PC-3 (cell line): ENCODE measurements at regions not wholly inside any gene's neighbourhood (a gene's known extent, or its start where the extent isn't known, plus 50 kb on each side); places are given as distances from the start of the nearest gene placed in this dataset.

ENCODE experiments used
- ATAC-seq: fragments of 200-7000 bp; cut with Tn5 transposase; 2 replicates; pipeline ENCODE4 v1.9.1; 2020; ENCODE audit warnings: mild to moderate bottlenecking, moderate library complexity
- BruUV-seq: library from RNA; stranded (reverse); fragments of 400-500 nt; replicated peaks from 2 replicates; lab custom pipeline; 2021; lab: Mats Ljungman, UMichigan
- CTCF ChIA-PET: fragments of 300-600 bp; sonication (Branson Sonifier 250); formaldehyde crosslinking; loops from one replicate; lab custom pipeline; 2022; ENCODE audit warnings: antibody characterized with exemption; lab: Charles Lee
- POLR2A ChIA-PET: fragments of 300-600 bp; sonication (Branson Sonifier 250); formaldehyde crosslinking; loops from one replicate; lab custom pipeline; 2022; ENCODE audit warnings: antibody characterized with exemption; ENCODE audit not compliant: unreplicated experiment; lab: Charles Lee
- DNase-seq: peaks from one replicate; pipeline ENCODE4 v3.0.0-alpha.2; 2015
- H2AFZ ChIP-seq: fragments of 300-600 bp; sonication (generic); 2 replicates; pipeline ENCODE4 v1.6.0; 2016; ENCODE audit warnings: antibody characterized with exemption, low read length
- H3F3A ChIP-seq: fragments of 300-600 bp; sonication (generic); one replicate; pipeline ENCODE4 v1.6.0; 2017; ENCODE audit warnings: antibody characterized with exemption, low read length, control low read depth, mild to moderate bottlenecking; ENCODE audit not compliant: unreplicated experiment
- H3K27ac ChIP-seq: fragments of 300-600 bp; sonication (generic); 2 replicates; pipeline ENCODE4 v1.5.1; 2016; ENCODE audit warnings: mild to moderate bottlenecking, low read length
- H3K27me3 ChIP-seq: fragments of 300-600 bp; sonication (generic); 2 replicates; pipeline ENCODE4 v1.6.1; 2016; ENCODE audit warnings: low read length, mixed read lengths
- H3K36me3 ChIP-seq: fragments of 300-600 bp; sonication (generic); 2 replicates; pipeline ENCODE4 v1.6.1; 2016; ENCODE audit warnings: low read depth, mixed run types, low read length, mixed read lengths
- H3K4me1 ChIP-seq: fragments of 300-600 bp; sonication (generic); 2 replicates; pipeline ENCODE4 v1.5.1; 2016; ENCODE audit warnings: low read length; ENCODE audit not compliant: insufficient read depth
- H3K4me2 ChIP-seq: fragments of 300-600 bp; sonication (generic); 2 replicates; pipeline ENCODE4 v1.6.0; 2016; ENCODE audit warnings: low read length
- H3K4me3 ChIP-seq: fragments of 300-600 bp; sonication (generic); 2 replicates; pipeline ENCODE4 v1.5.1; 2016; ENCODE audit warnings: mild to moderate bottlenecking, low read length, mixed read lengths
- H3K79me2 ChIP-seq: fragments of 300-600 bp; sonication (generic); 2 replicates; pipeline ENCODE4 v1.6.1; 2017; ENCODE audit warnings: low read length, mixed read lengths
- H3K9ac ChIP-seq: fragments of 300-600 bp; sonication (generic); 2 replicates; pipeline ENCODE4 v1.6.0; 2016; ENCODE audit warnings: mild to moderate bottlenecking, low read length
- H3K9me2 ChIP-seq: fragments of 300-600 bp; sonication (generic); replicated peaks from 2 replicates; pipeline ENCODE4 v1.6.1; 2016; ENCODE audit warnings: mixed run types, low read length, mixed read lengths
- H3K9me3 ChIP-seq: fragments of 300-600 bp; sonication (generic); 2 replicates; pipeline ENCODE4 v1.6.1; 2016; ENCODE audit warnings: low read length, mixed read lengths
- H4K20me1 ChIP-seq: fragments of 300-600 bp; sonication (generic); 2 replicates; pipeline ENCODE4 v1.6.1; 2016; ENCODE audit warnings: low read length, mixed read lengths
- CTCF ChIP-seq: fragments of 300-600 bp; sonication (generic); conservative IDR thresholded peaks from 2 replicates; pipeline ENCODE4 v1.5.1; 2017; ENCODE audit warnings: antibody characterized with exemption, low read depth, mild to moderate bottlenecking, low read length
- EZH2 ChIP-seq: fragments of 300-600 bp; sonication (generic); IDR thresholded peaks from one replicate; pipeline ENCODE4 v1.6.1; 2017; ENCODE audit warnings: antibody characterized with exemption, mild to moderate bottlenecking, low read length; ENCODE audit not compliant: unreplicated experiment
- EZH2phosphoT487 ChIP-seq: fragments of 300-600 bp; sonication (generic); IDR thresholded peaks from 2 replicates; pipeline ENCODE4 v1.6.1; 2018; ENCODE audit warnings: mild to moderate bottlenecking, antibody characterized with exemption, low read length, borderline replicate concordance
- intact Hi-C: fragments of 100-400 bp; cut with micrococcal nuclease; formaldehyde crosslinking; loops from 2 replicates; pipeline ENCODE4 v1.9.0; 2023

- intact Hi-C loops = no loop called here
- Histone ChIP-seq H3K79me2 (no peaks in the 10 kb centered on the region), H4K20me1 (no peaks in the 10 kb centered on the region), H2AFZ (no peak overlapping the region), H3K27me3 (no peaks in the 10 kb centered on the region), H3K4me1 (peaks cover 5% of the 10 kb centered on the region; the same call in 1 of the 2 replicates), H3K4me3 (no peak overlapping the region), H3K9ac (no peak overlapping the region), H3K9me2 (no peaks in the 10 kb centered on the region), H3K27ac (no peak overlapping the region), H3K9me3 (no peaks in the 10 kb centered on the region), H3K36me3 (no peaks in the 10 kb centered on the region), H3K4me2 (no peak overlapping the region), H3F3A (no peaks in the 10 kb centered on the region)
- no peak for DNase-seq
- no peak for ATAC-seq
- CTCF ChIA-PET = no interaction called here
- POLR2A ChIA-PET = no interaction called here
- TF ChIP-seq EZH2 (no peak), CTCF (no peak), EZH2phosphoT487 (no peak)
- no TSS peak for BruUV-seq
Measured at GRCh38 chr6:139705284-139705683, 330.8 kb upstream of the CITED2 start.

GRCh38 chr6:139703780-139704179, 329.3 kb upstream of the CITED2 start:
- intact Hi-C loops = no loop called here
- no peaks in the 10 kb centered on the region for H4K20me1 ChIP-seq
- TF ChIP-seq EZH2 = no peak
- no peak for TF ChIP-seq CTCF
- no peak for TF ChIP-seq EZH2phosphoT487
- H3K27me3 ChIP-seq = no peaks in the 10 kb centered on the region
- H3F3A ChIP-seq = no peaks in the 10 kb centered on the region
- POLR2A ChIA-PET = interaction anchor here (0.5 kb wide), 1 partner anchor 11 kb away, joined by 5 read pairs; no protein-coding TSS in a partner anchor
- H3K79me2 ChIP-seq = no peaks in the 10 kb centered on the region
- H3K36me3 ChIP-seq = no peaks in the 10 kb centered on the region
- no peaks in the 10 kb centered on the region for H3K9me2 ChIP-seq
- CTCF ChIA-PET = no interaction called here
- ATAC-seq (peak; percentile 42), DNase-seq (peak; percentile 46)
- no peak overlapping the region for H3K4me3 ChIP-seq
- H3K9me3 ChIP-seq = no peaks in the 10 kb centered on the region
- peaks cover 3% of the 10 kb centered on the region; the same call in 1 of the 2 replicates for H3K4me1 ChIP-seq
- no peak overlapping the region for H3K9ac ChIP-seq
- BruUV-seq = no TSS peak
- H3K4me2 ChIP-seq = no peak overlapping the region
- H3K27ac ChIP-seq = no peak overlapping the region
- no peak overlapping the region for H2AFZ ChIP-seq

- H4K20me1 ChIP-seq = no peaks in the 10 kb centered on the region
- BruUV-seq = no TSS peak
- intact Hi-C loops = no loop called here
- H3K27me3 ChIP-seq = no peaks in the 10 kb centered on the region
- H3F3A ChIP-seq = no peaks in the 10 kb centered on the region
- H3K27ac ChIP-seq = no peak overlapping the region
- H2AFZ ChIP-seq = no peak overlapping the region
- CTCF ChIA-PET = no interaction called here
- no peak for ATAC-seq
- TF ChIP-seq CTCF (no peak), EZH2phosphoT487 (no peak), EZH2 (no peak)
- H3K9me3 ChIP-seq = no peaks in the 10 kb centered on the region
- H3K9ac ChIP-seq = no peak overlapping the region
- H3K4me3 ChIP-seq = no peak overlapping the region
- H3K79me2 ChIP-seq = no peaks in the 10 kb centered on the region
- H3K36me3 ChIP-seq = no peaks in the 10 kb centered on the region
- H3K4me2 ChIP-seq = no peak overlapping the region
- no peaks in the 10 kb centered on the region; the same call in 1 of the 2 replicates for H3K4me1 ChIP-seq
- POLR2A ChIA-PET = no interaction called here
- DNase-seq = no peak
- no peaks in the 10 kb centered on the region for H3K9me2 ChIP-seq
Measured at GRCh38 chr6:139702706-139703105, 328.3 kb upstream of the CITED2 start.
